ENCODE measurements at regions not wholly inside any gene's neighbourhood (a gene's known extent, or its start where the extent isn't known, plus 50 kb on each side); places are given as distances from the start of the nearest gene placed in this dataset.
"Not testable (repeated sequence)": the region's sequence is repeated elsewhere in the genome, so short reads cannot be mapped to it uniquely, and the experiment has no call there.

DNA sequence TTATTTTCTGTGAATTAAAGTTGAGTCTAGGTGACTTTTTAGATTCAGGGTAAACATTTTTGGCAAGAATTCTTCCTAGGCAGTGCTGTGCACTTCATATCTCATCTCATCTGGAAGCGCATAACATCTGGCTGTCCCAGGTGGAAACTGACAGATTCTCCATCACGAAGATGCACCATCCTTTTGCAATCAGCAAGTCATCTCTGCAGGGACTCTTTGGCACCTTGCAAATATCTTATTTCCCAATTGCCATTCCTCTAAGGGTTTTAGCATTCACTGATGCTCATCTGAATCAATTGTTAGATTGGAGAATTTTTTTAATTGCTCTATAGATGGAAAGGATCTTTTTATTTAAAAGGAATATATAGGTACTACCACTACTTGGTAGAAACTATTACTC, 282.7 kb upstream of the ATP10A start:
- CTCF ChIA-PET: no interaction called here

DNA sequence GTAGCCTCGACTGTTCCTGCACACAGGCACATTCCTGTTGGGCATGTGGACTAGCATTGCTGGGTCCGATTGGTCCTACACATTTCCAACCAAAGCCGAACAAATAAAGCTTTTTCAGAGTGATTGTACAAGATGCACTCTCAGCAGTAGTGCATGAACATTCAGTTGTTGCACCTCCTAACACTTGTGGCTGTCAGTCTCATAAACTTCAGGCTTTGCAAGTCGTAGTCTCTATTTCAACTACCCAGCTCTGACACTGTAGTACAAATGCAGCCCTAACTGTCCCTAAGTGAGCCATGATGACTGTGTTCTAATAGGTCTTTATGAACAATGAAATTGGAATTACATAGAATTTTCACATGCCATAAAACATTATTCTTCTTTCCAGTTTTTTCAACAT, 281.7 kb upstream of the ATP10A start:
- DNase-seq: no peak
- POLR2A ChIA-PET: no interaction called here
- H3K9me3 Mint-ChIP-seq: no peaks in the 10 kb centered on the region
- no peaks in the 10 kb centered on the region for H3K4me1 Mint-ChIP-seq
- CTCF ChIA-PET: no interaction called here
- no peak overlapping the region for H3K4me3 Mint-ChIP-seq
- H3K27ac Mint-ChIP-seq: no peak overlapping the region
- no peaks in the 10 kb centered on the region for H3K27me3 Mint-ChIP-seq
- no peaks in the 10 kb centered on the region for H3K36me3 Mint-ChIP-seq (ENCODE audit: low read depth)

More for the DNA sequence above, 282.7 kb upstream of the ATP10A start:
- Mint-ChIP-seq H3K4me3 (no peak overlapping the region), H3K36me3 (ENCODE audit: low read depth) (no peaks in the 10 kb centered on the region), H3K4me1 (no peaks in the 10 kb centered on the region), H3K27ac (no peak overlapping the region), H3K9me3 (no peaks in the 10 kb centered on the region), H3K27me3 (no peaks in the 10 kb centered on the region)
- POLR2A ChIA-PET: no interaction called here
- no peak for DNase-seq

DNA sequence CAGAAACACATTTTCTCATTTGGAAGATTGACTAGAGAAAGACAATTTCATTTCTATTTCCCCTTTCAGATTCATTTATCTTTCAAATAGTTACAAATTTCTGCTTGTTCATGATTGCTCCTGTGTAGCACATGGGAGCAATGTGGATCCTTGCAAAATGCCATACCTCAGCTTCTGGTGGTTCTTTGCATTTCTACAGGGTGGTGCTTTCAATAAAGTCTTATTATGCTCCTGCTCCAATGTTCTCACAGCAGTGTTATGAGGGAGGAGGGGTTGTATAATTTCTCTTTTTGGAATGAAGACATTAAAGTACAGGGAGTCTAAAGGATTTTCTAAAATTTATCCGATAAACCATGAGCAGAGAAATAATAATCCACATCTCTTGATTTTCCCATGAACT, 280.1 kb upstream of the ATP10A start:
- POLR2A ChIA-PET: no interaction called here
- Mint-ChIP-seq H3K27ac (no peak overlapping the region), H3K36me3 (ENCODE audit: low read depth) (no peaks in the 10 kb centered on the region), H3K9me3 (no peaks in the 10 kb centered on the region), H3K4me3 (no peak overlapping the region), H3K27me3 (no peaks in the 10 kb centered on the region), H3K4me1 (no peaks in the 10 kb centered on the region)
- CTCF ChIA-PET: no interaction called here
- no peak for DNase-seq

DNA sequence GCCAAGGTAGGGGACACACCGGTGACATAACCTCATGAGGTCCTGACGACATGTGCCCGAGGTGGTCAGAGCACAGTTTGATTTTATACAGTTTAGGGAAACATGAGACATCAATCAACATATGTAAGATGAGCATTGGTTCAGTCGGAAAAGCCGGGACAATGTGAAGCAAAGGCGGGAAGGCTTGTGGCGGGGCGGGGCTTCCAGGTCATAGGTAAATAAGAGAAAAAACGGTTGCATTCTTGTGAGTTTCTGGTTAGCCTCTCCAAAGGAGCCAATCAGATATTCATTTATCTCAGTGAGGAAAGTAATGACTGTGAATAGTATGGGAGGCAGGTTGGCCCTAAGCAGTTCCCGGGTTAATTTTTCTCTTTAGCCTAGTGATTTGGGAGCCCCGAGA, 271.7 kb upstream of the ATP10A start:
- no peak overlapping the region for H3K27ac Mint-ChIP-seq
- CTCF ChIA-PET: no interaction called here

DNA sequence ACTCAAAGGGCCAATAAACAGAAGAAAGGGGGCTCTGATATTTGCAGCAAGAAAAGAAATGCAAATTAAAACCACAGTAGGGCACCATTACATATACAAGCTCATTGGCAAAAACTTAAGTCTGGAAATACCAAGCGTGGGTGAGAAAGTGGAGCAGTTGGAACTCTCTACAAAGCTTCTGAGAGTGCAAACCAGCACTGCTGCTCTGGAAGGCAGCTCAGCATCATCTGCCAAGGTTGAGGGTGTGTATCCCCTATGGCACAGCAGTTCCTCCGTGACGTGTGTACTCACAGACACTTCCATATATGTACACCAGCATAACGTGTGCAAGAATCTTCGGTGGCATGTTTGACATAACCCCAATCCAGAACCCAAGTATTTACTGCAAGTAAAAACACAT, 271.0 kb upstream of the ATP10A start:
- H3K4me3 Mint-ChIP-seq: no peak overlapping the region
- DNase-seq: no peak
- POLR2A ChIA-PET: no interaction called here
- H3K9me3 Mint-ChIP-seq: no peaks in the 10 kb centered on the region
- CTCF ChIA-PET: no interaction called here
- H3K36me3 Mint-ChIP-seq (ENCODE audit: low read depth): no peaks in the 10 kb centered on the region
- no peak overlapping the region for H3K27ac Mint-ChIP-seq
- no peaks in the 10 kb centered on the region for H3K4me1 Mint-ChIP-seq
- no peaks in the 10 kb centered on the region for H3K27me3 Mint-ChIP-seq

More for the DNA sequence above, 271.7 kb upstream of the ATP10A start:
- Mint-ChIP-seq H3K4me1 (no peaks in the 10 kb centered on the region), H3K4me3 (no peak overlapping the region), H3K36me3 (ENCODE audit: low read depth) (no peaks in the 10 kb centered on the region), H3K27me3 (no peaks in the 10 kb centered on the region), H3K9me3 (no peaks in the 10 kb centered on the region)
- POLR2A ChIA-PET: no interaction called here
- no peak for DNase-seq

DNA sequence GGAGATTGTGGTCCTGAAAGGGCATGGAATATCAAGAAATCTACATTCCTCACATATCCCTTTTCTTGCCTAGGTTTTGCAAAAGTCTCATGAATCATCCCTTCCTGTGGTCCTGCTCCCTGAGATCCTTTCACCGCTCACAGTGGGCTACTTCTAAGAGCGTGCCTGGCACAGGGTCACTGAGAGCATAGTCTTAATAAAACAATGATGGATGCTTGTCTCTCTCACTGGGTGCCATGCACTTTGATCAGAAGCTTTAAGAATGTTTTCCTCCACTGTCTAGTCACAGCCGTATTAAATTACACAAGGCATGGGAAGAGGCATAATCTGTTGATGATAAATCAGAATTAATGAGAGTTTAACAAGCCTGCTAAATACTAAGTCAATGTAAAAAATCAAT, 269.7 kb upstream of the ATP10A start:
- H3K36me3 Mint-ChIP-seq (ENCODE audit: low read depth): no peaks in the 10 kb centered on the region
- no peak overlapping the region for H3K27ac Mint-ChIP-seq
- ChIA-PET CTCF (no interaction called here), POLR2A (no interaction called here)
- H3K4me3 Mint-ChIP-seq: no peak overlapping the region
- H3K9me3 Mint-ChIP-seq: no peaks in the 10 kb centered on the region
- H3K27me3 Mint-ChIP-seq: no peaks in the 10 kb centered on the region
- no peaks in the 10 kb centered on the region for H3K4me1 Mint-ChIP-seq
- no peak for DNase-seq

DNA sequence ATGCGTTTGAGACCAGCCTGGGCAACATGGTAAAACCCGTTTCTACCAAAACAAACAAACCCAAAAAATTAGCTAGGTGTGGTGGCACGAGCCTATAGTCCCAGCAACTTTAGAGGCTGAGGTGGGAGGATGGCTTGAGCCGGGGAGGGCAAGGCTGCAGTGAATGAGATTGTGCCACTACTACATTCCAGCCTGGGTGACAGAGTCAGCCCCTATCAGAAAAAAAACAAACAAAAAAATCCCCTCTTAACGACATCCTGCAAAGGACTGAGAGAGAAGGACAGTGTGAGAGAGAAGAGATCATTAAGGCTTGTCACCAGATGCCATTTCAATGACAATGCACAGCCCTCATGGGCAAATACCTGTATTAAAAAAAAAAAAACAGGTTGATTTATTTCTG, 266.7 kb upstream of the ATP10A start:
- no peaks in the 10 kb centered on the region for H3K27me3 Mint-ChIP-seq
- H3K9me3 Mint-ChIP-seq: no peaks in the 10 kb centered on the region
- DNase-seq: no peak
- no peak overlapping the region for H3K4me3 Mint-ChIP-seq
- H3K4me1 Mint-ChIP-seq: no peaks in the 10 kb centered on the region
- ChIA-PET CTCF (no interaction called here), POLR2A (no interaction called here)
- no peaks in the 10 kb centered on the region for H3K36me3 Mint-ChIP-seq (ENCODE audit: low read depth)
- no peak overlapping the region for H3K27ac Mint-ChIP-seq

DNA sequence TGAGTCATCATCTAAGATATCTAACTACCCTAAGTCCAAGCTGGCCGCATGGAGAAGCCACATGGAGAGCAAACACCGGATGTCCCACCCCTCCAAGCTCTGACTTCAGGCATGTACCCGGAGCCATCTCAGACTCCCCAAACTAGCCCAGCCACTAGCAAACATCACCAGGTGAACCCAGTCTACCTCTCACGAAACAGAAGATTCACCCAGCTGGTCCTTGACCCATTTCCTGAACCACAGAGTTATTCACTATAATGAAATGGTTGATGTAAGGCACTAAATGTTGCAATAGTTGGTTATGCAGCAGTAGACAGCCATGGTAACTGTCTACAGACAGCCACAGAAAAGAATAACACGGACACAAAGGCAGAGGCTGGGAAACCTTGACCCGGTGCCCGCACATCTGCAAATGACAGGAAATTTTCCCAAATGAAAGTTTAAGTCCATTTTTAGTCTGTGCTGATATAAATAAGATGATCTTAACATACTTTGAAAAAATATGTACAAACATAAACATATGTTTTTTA, 265.5 kb upstream of the ATP10A start:
- Mint-ChIP-seq H3K9me3 (no peaks in the 10 kb centered on the region), H3K27me3 (no peaks in the 10 kb centered on the region), H3K27ac (no peak overlapping the region), H3K36me3 (ENCODE audit: low read depth) (no peaks in the 10 kb centered on the region), H3K4me3 (no peak overlapping the region), H3K4me1 (no peaks in the 10 kb centered on the region)
- ChIA-PET POLR2A (no interaction called here), CTCF (interaction anchor here (1.4 kb wide), 1 partner anchor 10 kb away, joined by 3 read pairs; no protein-coding TSS in a partner anchor)
- no peak for DNase-seq

DNA sequence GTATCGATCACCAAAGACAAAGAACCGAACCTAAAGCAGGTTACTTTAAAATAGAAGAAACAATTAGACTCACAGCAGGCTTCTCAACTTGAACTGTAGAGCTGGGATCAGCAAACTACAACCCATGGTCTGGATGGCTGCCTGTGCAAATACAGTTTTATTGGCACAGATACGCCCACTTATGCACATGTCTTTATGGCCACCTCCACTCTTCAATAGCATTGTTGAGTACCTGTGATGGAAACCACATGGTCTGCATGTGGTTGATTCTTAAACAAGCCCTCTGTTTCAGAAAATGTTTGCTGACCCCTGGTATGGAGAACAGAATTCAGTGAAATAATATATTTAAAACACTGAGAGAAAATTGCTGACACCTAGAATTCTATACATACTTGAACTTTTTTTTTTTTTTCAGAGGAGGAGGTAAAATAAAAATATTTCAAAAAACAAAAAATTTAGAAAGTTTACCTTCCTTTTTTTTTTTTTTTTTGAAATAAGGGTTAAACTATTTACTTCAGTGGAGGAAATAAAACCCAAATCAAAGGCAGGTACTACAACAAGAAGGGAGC, 263.8 kb upstream of the ATP10A start:
- ChIA-PET CTCF (interaction anchor here (1.4 kb wide), 1 partner anchor 12 kb away, joined by 3 read pairs; no protein-coding TSS in a partner anchor), POLR2A (no interaction called here)
- DNase-seq: no peak
- no peak overlapping the region for H3K27ac Mint-ChIP-seq
- H3K4me3 Mint-ChIP-seq: no peak overlapping the region
- no peaks in the 10 kb centered on the region for H3K36me3 Mint-ChIP-seq (ENCODE audit: low read depth)
- H3K4me1 Mint-ChIP-seq: no peaks in the 10 kb centered on the region
- H3K27me3 Mint-ChIP-seq: no peaks in the 10 kb centered on the region
- H3K9me3 Mint-ChIP-seq: no peaks in the 10 kb centered on the region

DNA sequence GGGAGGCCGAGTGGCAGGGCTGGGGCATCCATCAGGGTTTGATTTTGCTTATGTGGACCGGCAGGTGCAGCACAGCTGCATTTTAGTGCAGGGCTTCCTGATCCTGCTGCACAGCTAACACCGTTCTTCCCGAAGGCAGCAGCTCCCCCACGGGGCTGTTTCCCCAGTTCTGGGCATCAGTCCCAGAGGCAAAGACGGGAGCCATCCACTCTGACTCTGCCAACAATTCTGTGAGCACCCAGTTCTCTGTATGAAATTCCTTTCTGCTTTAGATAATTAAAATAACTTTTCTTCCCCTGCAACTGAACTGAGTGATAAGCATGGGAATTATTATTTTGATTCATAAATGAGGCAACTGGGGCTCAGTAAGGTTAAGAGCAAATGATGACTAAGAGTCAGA, 262.9 kb upstream of the ATP10A start:
- CTCF ChIA-PET: no interaction called here
- POLR2A ChIA-PET: no interaction called here
- Mint-ChIP-seq H3K4me3 (no peak overlapping the region), H3K27me3 (no peaks in the 10 kb centered on the region), H3K9me3 (no peaks in the 10 kb centered on the region), H3K27ac (no peak overlapping the region), H3K36me3 (ENCODE audit: low read depth) (no peaks in the 10 kb centered on the region), H3K4me1 (no peaks in the 10 kb centered on the region)
- no peak for DNase-seq

DNA sequence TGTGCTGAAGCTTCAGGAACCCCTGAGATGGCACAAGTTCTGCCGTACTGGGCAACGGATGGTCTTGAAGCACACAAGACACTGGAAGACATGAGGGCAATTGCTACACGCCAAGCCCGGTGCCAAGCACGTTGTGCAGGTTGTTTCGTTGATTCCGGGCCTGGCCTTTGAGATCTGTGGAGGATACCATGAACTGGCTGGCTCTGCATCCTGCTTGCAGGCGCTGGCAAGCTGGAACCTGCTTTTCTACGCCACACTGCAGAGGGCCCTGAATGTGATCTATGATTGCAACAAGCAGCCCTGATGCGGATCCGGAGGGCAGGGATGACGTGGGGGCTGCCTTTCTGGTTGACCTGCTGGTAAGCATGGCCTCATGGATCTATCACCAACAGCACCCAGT, 262.5 kb upstream of the ATP10A start:
- no peak overlapping the region for H3K4me3 Mint-ChIP-seq
- no peaks in the 10 kb centered on the region for H3K27me3 Mint-ChIP-seq

DNA sequence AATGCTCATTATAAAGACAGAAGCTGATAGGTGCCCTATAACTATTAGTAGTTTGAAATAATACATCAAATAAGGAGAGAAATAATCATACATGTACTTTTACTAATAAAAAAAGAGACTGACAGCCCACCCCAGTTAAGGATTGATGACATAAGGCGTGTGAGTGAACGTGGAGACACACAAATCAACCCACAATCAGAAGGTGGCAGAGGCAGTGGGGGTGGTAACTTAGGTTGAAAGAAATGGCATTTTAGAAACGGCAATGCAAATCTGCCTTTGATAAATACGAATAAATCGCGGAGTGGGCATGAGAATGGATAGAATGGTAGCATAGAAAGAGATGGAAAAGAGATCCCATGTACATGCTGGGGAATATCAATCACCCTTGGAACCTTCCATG, 256.2 kb upstream of the ATP10A start:
- no peak overlapping the region for H3K27ac Mint-ChIP-seq

More for the DNA sequence above, 262.5 kb upstream of the ATP10A start:
- H3K36me3 Mint-ChIP-seq (ENCODE audit: low read depth): no peaks in the 10 kb centered on the region
- no peaks in the 10 kb centered on the region for H3K4me1 Mint-ChIP-seq
- CTCF ChIA-PET: no interaction called here
- POLR2A ChIA-PET: no interaction called here
- H3K9me3 Mint-ChIP-seq: no peaks in the 10 kb centered on the region
- H3K27ac Mint-ChIP-seq: no peak overlapping the region
- no peak for DNase-seq

DNA sequence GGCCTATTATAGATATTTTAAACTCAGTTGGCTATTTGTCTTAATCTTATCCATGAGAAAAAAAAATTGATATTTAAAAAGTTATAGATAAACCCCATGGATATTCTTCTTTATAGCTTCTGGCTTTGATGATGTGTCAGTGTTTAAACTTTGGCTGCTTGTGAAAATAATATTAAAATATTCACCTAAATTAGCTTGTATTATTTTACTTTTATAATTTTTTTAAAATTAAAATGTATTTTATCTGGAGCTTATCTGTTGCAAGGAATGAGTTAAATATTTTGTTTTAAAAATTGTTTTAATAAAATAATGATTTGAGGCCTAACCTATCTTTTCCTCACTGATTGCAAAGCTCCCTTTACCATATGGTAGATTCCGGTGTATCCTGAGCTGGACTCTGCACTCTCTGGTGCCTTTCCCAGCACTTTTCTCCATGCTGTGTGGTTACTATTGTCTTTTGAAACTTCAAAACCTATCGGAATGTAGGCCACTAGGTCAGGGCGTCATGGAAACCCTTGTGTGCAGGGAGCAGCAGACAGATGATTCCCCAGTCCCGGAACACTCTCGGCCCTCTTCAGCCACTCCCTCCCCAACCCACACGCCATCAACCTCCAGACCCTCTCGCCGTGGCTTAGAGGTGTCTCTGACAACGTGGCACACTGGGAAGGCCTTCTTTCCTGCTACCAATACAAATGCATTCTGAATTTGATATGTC, 252.3 kb upstream of the ATP10A start:
- H3K9me3 Mint-ChIP-seq: no peaks in the 10 kb centered on the region
- no peaks in the 10 kb centered on the region for H3K36me3 Mint-ChIP-seq (ENCODE audit: low read depth)
- H3K27me3 Mint-ChIP-seq: no peaks in the 10 kb centered on the region
- no peak for DNase-seq
- H3K4me1 Mint-ChIP-seq: no peaks in the 10 kb centered on the region
- no peak overlapping the region for H3K27ac Mint-ChIP-seq
- CTCF ChIA-PET: no interaction called here
- POLR2A ChIA-PET: no interaction called here
- no peak overlapping the region for H3K4me3 Mint-ChIP-seq

More for the DNA sequence above, 256.2 kb upstream of the ATP10A start:
- ChIA-PET POLR2A (no interaction called here), CTCF (no interaction called here)
- Mint-ChIP-seq H3K4me1 (no peaks in the 10 kb centered on the region), H3K27me3 (no peaks in the 10 kb centered on the region), H3K36me3 (ENCODE audit: low read depth) (no peaks in the 10 kb centered on the region), H3K4me3 (no peak overlapping the region), H3K9me3 (no peaks in the 10 kb centered on the region)
- DNase-seq: no peak

DNA sequence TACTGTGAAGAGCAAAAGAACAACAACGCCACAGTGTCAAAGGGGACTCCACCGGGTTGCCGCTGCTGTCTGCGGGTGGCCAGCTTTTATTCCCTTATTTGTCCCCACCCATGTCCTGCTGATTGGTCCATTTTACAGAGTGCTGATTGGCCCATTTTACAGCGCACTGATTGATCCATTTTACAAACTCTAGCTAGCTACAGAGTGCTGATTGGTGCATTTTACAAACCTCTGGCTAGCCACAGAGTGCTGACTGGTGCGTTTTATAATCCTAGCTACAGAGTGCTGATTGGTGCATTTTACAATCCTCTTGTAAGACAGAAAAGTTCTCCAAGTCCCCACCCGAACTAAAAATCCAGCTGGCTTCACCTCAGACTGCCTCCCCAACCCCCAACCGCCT, 251.0 kb upstream of the ATP10A start:
- H3K4me1 Mint-ChIP-seq; H3K36me3 Mint-ChIP-seq (ENCODE audit: low read depth); H3K27me3 Mint-ChIP-seq; DNase-seq; H3K4me3 Mint-ChIP-seq; CTCF ChIA-PET; H3K9me3 Mint-ChIP-seq; H3K27ac Mint-ChIP-seq; POLR2A ChIA-PET: not testable (repeated sequence)

Measured in activated CD4-positive, alpha-beta memory T cell treated with anti-CD3 and anti-CD28 coated beads, Interleukin-2, amount 10 ng/mL, durations not matched to agents 7 days and 5 days (primary cell).